Endothelial cell of umbilical vein (primary cell): ENCODE measurements at regions not wholly inside any gene's neighbourhood (a gene's known extent, or its start where the extent isn't known, plus 50 kb on each side); places are given as distances from the start of the nearest gene placed in this dataset.

Source experiments
- CTCF ChIP-seq, 2 donors: IDR thresholded peaks; 1 replicate in 1 of 2; 2 replicates in 1 of 2; pipeline ENCODE4 v1.5.1; 2011; ENCODE audit warnings: low read length in 2 of 2, mild to moderate bottlenecking in 2 of 2, moderate library complexity in 2 of 2, control low read depth in 1 of 2, inconsistent platforms in 1 of 2, low read depth in 1 of 2; ENCODE audit not compliant: insufficient read depth in 1 of 2; ENCODE audit errors: extremely low read depth in 1 of 2
- EZH2 ChIP-seq: IDR thresholded peaks from 2 replicates; pipeline ENCODE4 v1.6.1; 2012; ENCODE audit warnings: borderline replicate concordance, low read depth, mild to moderate bottlenecking, moderate library complexity, low read length, inconsistent platforms; ENCODE audit not compliant: severe bottlenecking
- FOS ChIP-seq: IDR thresholded peaks from 2 replicates; pipeline ENCODE4 v1.6.1; 2011; ENCODE audit warnings: mild to moderate bottlenecking, low read length, moderate library complexity, borderline replicate concordance; ENCODE audit not compliant: insufficient read depth
- JUN ChIP-seq: IDR thresholded peaks from 2 replicates; pipeline ENCODE4 v1.6.1; 2011; ENCODE audit warnings: borderline replicate concordance, low read depth; ENCODE audit not compliant: insufficient read length, insufficient read depth
- MAX ChIP-seq: IDR thresholded peaks from 2 replicates; pipeline ENCODE4 v1.6.1; 2011; ENCODE audit not compliant: insufficient read depth, insufficient read length
- POLR2A ChIP-seq: IDR thresholded peaks from 2 replicates; pipeline ENCODE4 v1.6.1; 2012; ENCODE audit warnings: low read depth, mild to moderate bottlenecking, control low read depth, low read length
- POLR2AphosphoS5 ChIP-seq: IDR thresholded peaks from 2 replicates; pipeline ENCODE4 v1.6.1; 2012; ENCODE audit warnings: low read depth, mild to moderate bottlenecking, control low read depth, low read length, moderate library complexity; ENCODE audit not compliant: insufficient read depth

- TF ChIP-seq POLR2A (no peak), POLR2AphosphoS5 (no peak), CTCF (IDR thresholded peaks at IDR 0.05; ENCODE audit: extremely low read depth in 1 of 2, insufficient read depth in 1 of 2, low read depth in 1 of 2, low read length in 2 of 2) (no peak), FOS (no peak), JUN (no peak), MAX (no peak), EZH2 (no peak)
Measured at GRCh38 chr21:15487196-15487550, 242.6 kb upstream of the USP25 start.
